HCT116 (cell line): ENCODE measurements at regions not wholly inside any gene's neighbourhood (a gene's known extent, or its start where the extent isn't known, plus 50 kb on each side); places are given as distances from the start of the nearest gene placed in this dataset.

Source experiments
- CTCF ChIP-seq, 3 experiments: fragments of 200-600 bp in 1 of 3; sonication (generic) in 1 of 3; IDR thresholded peaks in 2 of 3; conservative IDR thresholded peaks in 1 of 3; 2 replicates each; pipeline ENCODE4 v1.5.1; 2012 to 2017; ENCODE audit warnings: low read depth in 2 of 3, low read length in 2 of 3, antibody characterized with exemption in 1 of 3, borderline replicate concordance in 1 of 3, control low read depth in 1 of 3, mild to moderate bottlenecking in 1 of 3, mixed read lengths in 1 of 3, mixed run types in 1 of 3, moderate library complexity in 1 of 3; ENCODE audit not compliant: insufficient read depth in 1 of 3
- EZH2 ChIP-seq: fragments of 200-600 bp; sonication (generic); IDR thresholded peaks from 2 replicates; pipeline ENCODE4 v1.6.1; 2017; ENCODE audit warnings: antibody characterized with exemption, mixed run types
- FOSL1 ChIP-seq: IDR thresholded peaks from 2 replicates; pipeline ENCODE4 v1.6.1; 2012; ENCODE audit warnings: low read depth
- POLR2A ChIP-seq: IDR thresholded peaks from 2 replicates; pipeline ENCODE4 v1.7.0; 2011; ENCODE audit warnings: borderline replicate concordance; ENCODE audit not compliant: insufficient read depth, insufficient read length; ENCODE audit errors: extremely low read depth
- POLR2AphosphoS5 ChIP-seq: IDR thresholded peaks from 2 replicates; pipeline ENCODE4 v1.6.1; 2011; ENCODE audit warnings: mild to moderate bottlenecking, low read depth, low read length, moderate library complexity
- SIN3A ChIP-seq: IDR thresholded peaks from 2 replicates; pipeline ENCODE4 v1.6.1; 2012; ENCODE audit warnings: low read depth
- ZNF274 ChIP-seq: fragments of 200-500 bp; sonication (Bioruptor generic); IDR thresholded peaks from 2 replicates; pipeline ENCODE4 v1.6.1; 2014; ENCODE audit warnings: mild to moderate bottlenecking, low read depth, low read length, inconsistent platforms

GRCh38 chr13:75181906-75182305 is 300.1 kb downstream of the TBC1D4 start:
- TF ChIP-seq POLR2AphosphoS5 (no peak), FOSL1 (no peak), POLR2A (no peak), CTCF (IDR thresholded peaks at IDR 0.05 in 2 of 3, conservative IDR thresholded peaks at IDR 0.05 in 1 of 3; ENCODE audit: borderline replicate concordance in 1 of 3, insufficient read depth in 1 of 3, low read depth in 2 of 3, low read length in 2 of 3) (no peak), ZNF274 (no peak), EZH2 (no peak), SIN3A (no peak)
